BLaER1 treated with 17β-estradiol and CSF1 and Interleukin-3, amounts not matched to agents 10 nM and 100 nM (cell line): ENCODE measurements at regions not wholly inside any gene's neighbourhood (a gene's known extent, or its start where the extent isn't known, plus 50 kb on each side); places are given as distances from the start of the nearest gene placed in this dataset.

Experiments
- H3K27ac ChIP-seq, 11 experiments: shearing (Covaris generic); formaldehyde crosslinking; 2 replicates each; pipeline ENCODE4 v1.8.1; 2022
- H3K27me3 ChIP-seq, 11 experiments: shearing (Covaris generic); formaldehyde crosslinking; 2 replicates each; pipeline ENCODE4 v1.8.1; 2022
- H3K36me3 ChIP-seq, 11 experiments: shearing (Covaris generic); formaldehyde crosslinking; 2 replicates each; pipeline ENCODE4 v1.8.1; 2022
- H3K4me1 ChIP-seq, 10 experiments: shearing (Covaris generic); formaldehyde crosslinking; 2 replicates each; pipeline ENCODE4 v1.8.1; 2022
- H3K4me2 ChIP-seq, 11 experiments: shearing (Covaris generic); formaldehyde crosslinking; 2 replicates each; pipeline ENCODE4 v1.8.1; 2022
- H3K4me3 ChIP-seq, 10 experiments: shearing (Covaris generic); formaldehyde crosslinking; 2 replicates each; pipeline ENCODE4 v1.8.1; 2022
- H3K9ac ChIP-seq, 11 experiments: shearing (Covaris generic); formaldehyde crosslinking; 2 replicates each; pipeline ENCODE4 v1.8.1; 2022
- H3K9me3 ChIP-seq, 11 experiments: shearing (Covaris generic); formaldehyde crosslinking; replicated peaks in 1 of 11; 2 replicates each; pipeline ENCODE4 v1.8.1; 2022
- H4K20me1 ChIP-seq, 11 experiments: shearing (Covaris generic); formaldehyde crosslinking; 2 replicates each; pipeline ENCODE4 v1.8.1; 2022
- Cebpa-rat ChIP-seq, 11 experiments: shearing (Covaris generic); IDR thresholded peaks; 2 replicates each; pipeline ENCODE4 v1.8.1; 2022

DNA sequence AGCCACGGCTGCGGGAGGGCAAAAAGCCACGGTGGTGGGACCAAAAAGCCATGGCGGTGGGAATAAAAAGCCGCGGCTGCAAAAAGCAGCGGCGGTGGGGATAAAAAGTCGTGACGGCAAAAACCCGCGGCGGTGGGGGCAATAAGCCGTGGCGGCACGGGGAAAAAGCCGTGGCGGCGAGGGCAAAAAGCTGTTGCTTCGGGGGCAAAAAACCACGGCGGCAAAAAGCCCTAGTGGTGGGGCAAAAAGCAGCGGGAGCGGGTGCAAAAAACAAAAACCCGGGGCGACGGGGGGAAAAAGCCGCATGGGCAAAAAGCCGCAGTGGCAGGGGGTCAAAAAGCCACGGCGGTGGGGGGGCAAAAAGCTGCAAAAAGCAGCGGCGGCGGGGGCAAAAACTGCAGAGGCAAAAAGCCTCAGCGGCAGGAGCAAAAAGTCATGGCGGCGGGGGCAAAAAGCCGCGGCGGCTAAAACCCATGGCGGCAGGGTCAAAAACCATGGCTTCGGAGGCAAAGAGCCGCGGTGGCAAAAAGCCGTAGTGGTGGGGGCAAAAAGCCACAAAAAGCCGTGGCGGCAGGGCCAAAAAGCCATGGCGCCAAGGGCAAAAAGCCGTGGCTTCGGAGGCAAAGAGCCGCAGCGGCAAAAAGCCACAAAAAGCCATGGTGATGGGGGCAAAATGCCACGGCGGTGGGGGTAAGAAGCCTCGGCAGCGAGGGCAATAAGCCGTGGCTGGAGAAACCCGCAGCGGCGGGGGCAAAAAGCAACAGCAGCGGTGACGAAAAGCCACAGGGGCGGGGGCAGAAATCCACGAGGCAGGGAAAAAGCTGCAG, 525.8 kb downstream of the ZNF33B start:
- Histone ChIP-seq H3K4me3 (no peak overlapping the region), H3K27me3 (no peaks in the 10 kb centered on the region), H3K4me1 (no peaks in the 10 kb centered on the region), H3K9me3 (peaks cover 24 to 30% (median 27%) of the 10 kb centered on the region in 11 experiments), H3K27ac (no peak overlapping the region), H4K20me1 (no peaks in the 10 kb centered on the region), H3K4me2 (no peak overlapping the region), H3K9ac (no peak overlapping the region), H3K36me3 (no peaks in the 10 kb centered on the region)
- TF ChIP-seq Cebpa-rat (IDR thresholded peaks at IDR 0.05), result no peak

- no peak overlapping the region for H3K27ac ChIP-seq
- peaks cover 24 to 30% (median 27%) of the 10 kb centered on the region in 11 experiments for H3K9me3 ChIP-seq
- no peaks in the 10 kb centered on the region for H3K27me3 ChIP-seq
- TF ChIP-seq Cebpa-rat (IDR thresholded peaks at IDR 0.05), result no peak
- H3K4me2 ChIP-seq, result no peak overlapping the region
- no peaks in the 10 kb centered on the region for H3K4me1 ChIP-seq
- no peak overlapping the region for H3K9ac ChIP-seq
- H3K4me3 ChIP-seq, result no peak overlapping the region
- H3K36me3 ChIP-seq, result no peaks in the 10 kb centered on the region
- H4K20me1 ChIP-seq, result no peaks in the 10 kb centered on the region
Observed at GRCh38 chr10:42111661-42112330, 526.6 kb downstream of the ZNF33B start.

DNA sequence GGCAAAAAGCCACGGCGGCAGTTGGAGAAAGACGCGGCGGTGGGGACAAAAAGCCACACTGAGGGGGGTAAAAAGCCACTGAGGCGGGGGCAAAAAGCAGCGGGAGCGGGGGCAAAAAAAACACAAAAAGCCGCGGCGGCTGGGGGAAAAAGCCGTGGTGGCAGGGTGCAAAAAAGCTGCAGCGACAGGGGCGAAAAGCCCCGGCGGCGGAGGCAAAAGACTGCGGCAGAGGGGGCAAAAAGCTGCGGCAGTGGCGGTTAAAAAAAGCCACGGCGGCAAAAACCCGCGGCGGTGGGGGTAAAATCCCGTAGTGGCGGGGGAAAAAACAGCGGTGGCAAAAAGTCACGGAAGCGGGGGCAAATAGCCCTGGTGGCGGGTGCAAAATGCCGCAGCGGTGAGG, 527.3 kb downstream of the ZNF33B start:
- Histone ChIP-seq H3K4me2 (no peak overlapping the region), H3K9ac (no peak overlapping the region), H3K27ac (no peak overlapping the region), H3K4me1 (no peaks in the 10 kb centered on the region), H3K4me3 (no peak overlapping the region; a peak in 1 of 20 replicates), H3K27me3 (no peaks in the 10 kb centered on the region), H4K20me1 (no peaks in the 10 kb centered on the region), H3K36me3 (no peaks in the 10 kb centered on the region), H3K9me3 (peaks cover 24 to 30% (median 29%) of the 10 kb centered on the region in 11 experiments)
- TF ChIP-seq Cebpa-rat (IDR thresholded peaks at IDR 0.05), result no peak
